Right lobe of liver (tissue), 4 donors: ENCODE measurements at regions not wholly inside any gene's neighbourhood (a gene's known extent, or its start where the extent isn't known, plus 50 kb on each side); places are given as distances from the start of the nearest gene placed in this dataset.

Source experiments
- POLR2A ChIP-seq: fragments of 450-650 bp; IDR thresholded peaks from one replicate; pipeline ENCODE4 v1.6.1; 2017; ENCODE audit warnings: antibody characterized with exemption, mild to moderate bottlenecking
- TF ChIP-seq, protein P1 (sequence below), 4 donors: fragments of 200-600 bp in 3 of 4; fragments of 450-650 bp in 1 of 4; IDR thresholded peaks; one replicate each; pipeline versions ENCODE4 v1.5.1 to v1.8.0; 2016 to 2022; ENCODE audit warnings: antibody characterized with exemption in 4 of 4, mild to moderate bottlenecking in 2 of 4
- donor health status: DM: no; HTN: no; CAD: no.
- donor health status: DM: no; HTN: no; CAD: no.
- donor health status: DM: no; HTN: yes; CAD: no.

DNA sequence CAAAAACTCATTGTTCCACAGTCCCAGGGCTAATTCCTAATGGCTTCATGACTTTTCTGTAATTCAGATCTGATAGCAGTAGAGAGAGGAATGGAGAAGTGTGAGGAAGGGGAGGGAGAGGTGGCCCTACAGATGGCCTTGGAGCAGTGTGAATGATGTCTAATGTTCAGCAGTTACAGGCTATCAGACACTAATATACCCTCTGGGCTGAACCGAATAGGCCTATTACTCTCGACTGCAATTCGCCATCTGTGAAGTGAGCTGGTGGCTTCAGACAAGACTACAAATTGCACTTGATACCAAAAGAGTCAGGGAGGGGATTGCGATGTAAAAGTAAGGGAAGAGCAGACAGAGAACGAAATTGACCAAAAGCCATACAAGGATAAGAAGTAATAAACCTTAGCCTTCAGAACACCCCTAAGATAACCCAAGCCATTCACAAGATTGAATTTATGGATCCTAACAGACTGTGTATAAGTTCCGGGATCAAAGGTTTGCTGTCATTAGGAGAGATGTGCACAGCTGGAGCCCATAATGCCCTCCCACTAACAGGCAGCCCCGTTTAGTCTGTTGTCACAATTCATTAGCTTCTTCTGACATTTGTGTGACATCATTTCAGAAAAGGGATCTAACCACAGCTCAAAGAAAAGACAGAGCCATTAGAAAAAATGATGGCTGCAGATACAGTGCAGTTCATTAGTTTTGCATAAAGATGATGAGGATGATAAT lies 642.4 kb upstream of the API5 start:
- TF ChIP-seq, protein P1, sequence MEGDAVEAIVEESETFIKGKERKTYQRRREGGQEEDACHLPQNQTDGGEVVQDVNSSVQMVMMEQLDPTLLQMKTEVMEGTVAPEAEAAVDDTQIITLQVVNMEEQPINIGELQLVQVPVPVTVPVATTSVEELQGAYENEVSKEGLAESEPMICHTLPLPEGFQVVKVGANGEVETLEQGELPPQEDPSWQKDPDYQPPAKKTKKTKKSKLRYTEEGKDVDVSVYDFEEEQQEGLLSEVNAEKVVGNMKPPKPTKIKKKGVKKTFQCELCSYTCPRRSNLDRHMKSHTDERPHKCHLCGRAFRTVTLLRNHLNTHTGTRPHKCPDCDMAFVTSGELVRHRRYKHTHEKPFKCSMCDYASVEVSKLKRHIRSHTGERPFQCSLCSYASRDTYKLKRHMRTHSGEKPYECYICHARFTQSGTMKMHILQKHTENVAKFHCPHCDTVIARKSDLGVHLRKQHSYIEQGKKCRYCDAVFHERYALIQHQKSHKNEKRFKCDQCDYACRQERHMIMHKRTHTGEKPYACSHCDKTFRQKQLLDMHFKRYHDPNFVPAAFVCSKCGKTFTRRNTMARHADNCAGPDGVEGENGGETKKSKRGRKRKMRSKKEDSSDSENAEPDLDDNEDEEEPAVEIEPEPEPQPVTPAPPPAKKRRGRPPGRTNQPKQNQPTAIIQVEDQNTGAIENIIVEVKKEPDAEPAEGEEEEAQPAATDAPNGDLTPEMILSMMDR (IDR thresholded peaks at IDR 0.05), result no peak
- TF ChIP-seq POLR2A, result no peak
